ENCODE measurements at regions not wholly inside any gene's neighbourhood (a gene's known extent, or its start where the extent isn't known, plus 50 kb on each side); places are given as distances from the start of the nearest gene placed in this dataset.

GRCh38 chr2:146158072-146158674, 1638.3 kb upstream of the ZEB2 start:
- TF ChIP-seq CTCF (IDR thresholded peaks at IDR 0.05) (no peak), EZH2 (IDR thresholded peaks at IDR 0.05; ENCODE audit: borderline replicate concordance, insufficient read depth, low read depth, low read length, poor library complexity, severe bottlenecking) (no peak)
